ENCODE measurements at regions not wholly inside any gene's neighbourhood (a gene's known extent, or its start where the extent isn't known, plus 50 kb on each side); places are given as distances from the start of the nearest gene placed in this dataset.

- Histone ChIP-seq H3K36me3 (ENCODE audit: control insufficient read depth, insufficient read depth, low read length) (no peaks in the 10 kb centered on the region), H3K4me3 (replicated peaks in 1 of 4; ENCODE audit: control extremely low read depth in 1 of 4, insufficient read depth in 1 of 4, low read depth in 3 of 4, low read length in 4 of 4) (no peak overlapping the region), H3K27ac (ENCODE audit: insufficient read depth, low read length) (no peak overlapping the region), H3K4me1 (ENCODE audit: control insufficient read depth, extremely low read depth, insufficient read depth, low read length) (no peaks in the 10 kb centered on the region), H3K79me2 (ENCODE audit: control insufficient read depth, insufficient read depth, low read length) (no peaks in the 10 kb centered on the region), H3K4me2 (ENCODE audit: extremely low read depth, insufficient read depth, low read length) (no peak overlapping the region), H2AFZ (ENCODE audit: low read length) (no peak overlapping the region), H3K9ac (ENCODE audit: insufficient read depth, low read length) (no peak overlapping the region), H3K9me3 (ENCODE audit: control insufficient read depth, insufficient read depth, low read depth, low read length) (no peaks in the 10 kb centered on the region), H3K27me3 (ENCODE audit: control insufficient read depth, insufficient read depth, low read length) (no peaks in the 10 kb centered on the region), H4K20me1 (ENCODE audit: control insufficient read depth, extremely low read depth, insufficient read depth, low read length) (no peaks in the 10 kb centered on the region)
- no peak for TF ChIP-seq CTCF (conservative IDR thresholded peaks at IDR 0.05 in 1 of 2, IDR thresholded peaks at IDR 0.05 in 1 of 2; ENCODE audit: low read depth in 1 of 2, low read length in 2 of 2)
- no peak for TF ChIP-seq EZH2 (IDR thresholded peaks at IDR 0.05; ENCODE audit: low read length, missing control alignments)
- DNase-seq (ENCODE audit: low read depth in 2 of 2): no peak
These were observed 214.2 kb downstream of the ICOS start for GRCh38 chr2:204150721-204151120.

GRCh38 chr2:204152616-204153015 is 216.1 kb downstream of the ICOS start:
- peak in 1 of 2 donors; percentile 13 for DNase-seq (ENCODE audit: low read depth in 2 of 2)
- no peak overlapping the region for H2AFZ ChIP-seq (ENCODE audit: low read length)

GRCh38 chr2:204154863-204155262 is 218.3 kb downstream of the ICOS start:
- TF ChIP-seq CTCF (conservative IDR thresholded peaks at IDR 0.05 in 1 of 2, IDR thresholded peaks at IDR 0.05 in 1 of 2; ENCODE audit: low read depth in 1 of 2, low read length in 2 of 2) (no peak), EZH2 (IDR thresholded peaks at IDR 0.05; ENCODE audit: low read length, missing control alignments) (no peak)
- no peak for DNase-seq (ENCODE audit: low read depth in 2 of 2)
- Histone ChIP-seq H3K4me1 (ENCODE audit: control insufficient read depth, extremely low read depth, insufficient read depth, low read length) (no peaks in the 10 kb centered on the region), H2AFZ (ENCODE audit: low read length) (no peak overlapping the region), H4K20me1 (ENCODE audit: control insufficient read depth, extremely low read depth, insufficient read depth, low read length) (no peaks in the 10 kb centered on the region), H3K4me2 (ENCODE audit: extremely low read depth, insufficient read depth, low read length) (no peak overlapping the region), H3K27ac (ENCODE audit: insufficient read depth, low read length) (no peak overlapping the region), H3K36me3 (ENCODE audit: control insufficient read depth, insufficient read depth, low read length) (no peaks in the 10 kb centered on the region), H3K27me3 (ENCODE audit: control insufficient read depth, insufficient read depth, low read length) (no peaks in the 10 kb centered on the region), H3K9ac (ENCODE audit: insufficient read depth, low read length) (no peak overlapping the region), H3K9me3 (ENCODE audit: control insufficient read depth, insufficient read depth, low read depth, low read length) (no peaks in the 10 kb centered on the region), H3K79me2 (ENCODE audit: control insufficient read depth, insufficient read depth, low read length) (no peaks in the 10 kb centered on the region), H3K4me3 (replicated peaks in 1 of 4; ENCODE audit: control extremely low read depth in 1 of 4, insufficient read depth in 1 of 4, low read depth in 3 of 4, low read length in 4 of 4) (no peak overlapping the region)

More at GRCh38 chr2:204152616-204153015, 216.1 kb downstream of the ICOS start:
- no peaks in the 10 kb centered on the region for H4K20me1 ChIP-seq (ENCODE audit: control insufficient read depth, extremely low read depth, insufficient read depth, low read length)
- no peak overlapping the region for H3K4me3 ChIP-seq (replicated peaks in 1 of 4; ENCODE audit: control extremely low read depth in 1 of 4, insufficient read depth in 1 of 4, low read depth in 3 of 4, low read length in 4 of 4)
- no peaks in the 10 kb centered on the region for H3K79me2 ChIP-seq (ENCODE audit: control insufficient read depth, insufficient read depth, low read length)
- no peak overlapping the region for H3K9ac ChIP-seq (ENCODE audit: insufficient read depth, low read length)
- no peaks in the 10 kb centered on the region for H3K9me3 ChIP-seq (ENCODE audit: control insufficient read depth, insufficient read depth, low read depth, low read length)
- TF ChIP-seq EZH2 (IDR thresholded peaks at IDR 0.05; ENCODE audit: low read length, missing control alignments): no peak
- TF ChIP-seq CTCF (conservative IDR thresholded peaks at IDR 0.05 in 1 of 2, IDR thresholded peaks at IDR 0.05 in 1 of 2; ENCODE audit: low read depth in 1 of 2, low read length in 2 of 2): no peak
- no peaks in the 10 kb centered on the region for H3K27me3 ChIP-seq (ENCODE audit: control insufficient read depth, insufficient read depth, low read length)
- H3K4me1 ChIP-seq (ENCODE audit: control insufficient read depth, extremely low read depth, insufficient read depth, low read length): no peaks in the 10 kb centered on the region
- no peak overlapping the region for H3K27ac ChIP-seq (ENCODE audit: insufficient read depth, low read length)
- no peaks in the 10 kb centered on the region for H3K36me3 ChIP-seq (ENCODE audit: control insufficient read depth, insufficient read depth, low read length)
- no peak overlapping the region for H3K4me2 ChIP-seq (ENCODE audit: extremely low read depth, insufficient read depth, low read length)
